Stomach (tissue), 4 donors: ENCODE measurements at regions not wholly inside any gene's neighbourhood (a gene's known extent, or its start where the extent isn't known, plus 50 kb on each side); places are given as distances from the start of the nearest gene placed in this dataset.

Source experiments
- POLR2A ChIP-seq, 4 donors: fragments of 450-650 bp; IDR thresholded peaks; one replicate each; pipeline ENCODE4 v1.6.1; 2016; ENCODE audit warnings: antibody characterized with exemption in 4 of 4, control low read depth in 2 of 4, mild to moderate bottlenecking in 1 of 4, moderate library complexity in 1 of 4
- POLR2AphosphoS5 ChIP-seq, 3 donors: sonication (generic); formaldehyde crosslinking; IDR thresholded peaks; one replicate each; pipeline ENCODE4 v1.6.1; 2016; ENCODE audit warnings: antibody characterized with exemption in 3 of 3
- TF ChIP-seq, protein P1 (sequence below), 7 experiments: fragments of 450-650 bp in 4 of 7; fragments of 200-600 bp in 3 of 7; sonication (generic) in 3 of 7; IDR thresholded peaks; one replicate each; pipeline ENCODE4 v1.5.1; 2016 to 2019; ENCODE audit warnings: antibody characterized with exemption in 7 of 7, control low read depth in 2 of 7, mild to moderate bottlenecking in 1 of 7

DNA sequence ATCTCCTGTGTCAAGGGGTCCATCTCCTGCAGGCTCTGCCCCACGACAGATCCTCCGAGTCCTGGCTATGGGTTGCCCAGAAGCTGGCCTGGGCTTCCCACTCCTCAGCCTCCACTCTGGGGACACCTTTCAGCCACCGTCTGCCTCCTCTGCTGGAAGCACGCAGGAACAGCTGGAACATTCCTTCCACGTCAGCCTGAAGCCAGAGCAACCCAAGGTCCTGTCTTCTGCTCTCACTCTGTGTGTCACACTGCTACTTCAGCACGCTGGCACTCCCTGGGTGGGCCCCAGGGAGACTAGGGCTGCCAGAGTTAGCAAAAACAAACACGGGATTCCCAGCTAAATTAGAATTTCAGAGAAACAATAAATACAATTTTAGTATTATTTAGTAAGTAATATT lies 148.8 kb downstream of the HRH4 start:
- TF ChIP-seq, protein P1, sequence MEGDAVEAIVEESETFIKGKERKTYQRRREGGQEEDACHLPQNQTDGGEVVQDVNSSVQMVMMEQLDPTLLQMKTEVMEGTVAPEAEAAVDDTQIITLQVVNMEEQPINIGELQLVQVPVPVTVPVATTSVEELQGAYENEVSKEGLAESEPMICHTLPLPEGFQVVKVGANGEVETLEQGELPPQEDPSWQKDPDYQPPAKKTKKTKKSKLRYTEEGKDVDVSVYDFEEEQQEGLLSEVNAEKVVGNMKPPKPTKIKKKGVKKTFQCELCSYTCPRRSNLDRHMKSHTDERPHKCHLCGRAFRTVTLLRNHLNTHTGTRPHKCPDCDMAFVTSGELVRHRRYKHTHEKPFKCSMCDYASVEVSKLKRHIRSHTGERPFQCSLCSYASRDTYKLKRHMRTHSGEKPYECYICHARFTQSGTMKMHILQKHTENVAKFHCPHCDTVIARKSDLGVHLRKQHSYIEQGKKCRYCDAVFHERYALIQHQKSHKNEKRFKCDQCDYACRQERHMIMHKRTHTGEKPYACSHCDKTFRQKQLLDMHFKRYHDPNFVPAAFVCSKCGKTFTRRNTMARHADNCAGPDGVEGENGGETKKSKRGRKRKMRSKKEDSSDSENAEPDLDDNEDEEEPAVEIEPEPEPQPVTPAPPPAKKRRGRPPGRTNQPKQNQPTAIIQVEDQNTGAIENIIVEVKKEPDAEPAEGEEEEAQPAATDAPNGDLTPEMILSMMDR (IDR thresholded peaks at IDR 0.05), result no peak
- TF ChIP-seq POLR2AphosphoS5 (IDR thresholded peaks at IDR 0.05) (no peak), POLR2A (IDR thresholded peaks at IDR 0.05) (no peak)
